GM18858 (cell line): ENCODE measurements at regions not wholly inside any gene's neighbourhood (a gene's known extent, or its start where the extent isn't known, plus 50 kb on each side); places are given as distances from the start of the nearest gene placed in this dataset.
A peak's percentile ranks its signal among the peaks of the same experiment; 100 is the strongest.
"Not testable (repeated sequence)": the region's sequence is repeated elsewhere in the genome, so short reads cannot be mapped to it uniquely, and the experiment has no call there.

Experiments
- ATAC-seq: cut with Tn5 transposase; IDR thresholded peaks from one replicate; pipeline ENCODE4 v1.9.1; 2021; ENCODE audit not compliant: unreplicated experiment

- ATAC-seq: no peak
Measured at GRCh38 chr4:45283352-45283751, 557.0 kb upstream of the GNPDA2 start.

DNA sequence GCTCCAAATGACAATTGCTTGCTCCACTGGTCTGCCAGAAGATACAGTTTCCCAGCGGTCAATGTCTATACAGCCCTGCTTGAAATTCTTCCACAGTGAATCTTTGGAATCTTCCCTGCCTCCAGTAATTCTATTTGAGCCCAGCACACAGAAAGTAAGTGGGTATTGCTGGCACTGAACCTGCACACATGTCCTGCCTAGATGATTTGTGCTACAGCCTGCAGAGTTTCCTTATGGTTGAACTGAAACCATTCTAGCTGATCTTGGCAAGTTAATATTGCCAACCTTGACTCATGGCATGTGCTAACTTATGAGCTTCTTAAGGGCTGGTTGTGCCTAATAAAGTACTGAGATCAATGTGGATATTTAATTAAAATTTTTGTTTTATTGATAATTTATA lies 553.8 kb upstream of the GNPDA2 start:
- no peak for ATAC-seq

DNA sequence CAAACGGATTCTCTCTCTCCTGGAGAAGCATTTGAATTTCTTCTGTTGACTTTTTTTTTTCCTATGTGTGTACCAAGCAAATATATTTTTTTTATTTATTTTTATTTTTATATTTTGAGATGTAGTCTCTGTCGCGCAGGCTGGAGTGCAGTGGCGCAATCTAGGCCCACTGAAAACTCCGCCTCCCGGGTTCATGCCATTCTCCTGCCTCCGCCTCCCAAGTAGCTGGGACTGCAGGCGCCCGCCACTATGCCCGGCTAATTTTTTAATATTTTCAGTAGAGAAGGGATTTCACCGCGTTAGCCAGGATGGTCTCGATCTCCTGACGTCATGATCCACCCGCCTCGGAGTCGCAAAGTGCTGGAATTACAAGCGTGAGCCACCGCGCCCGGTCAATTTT lies 549.5 kb upstream of the GNPDA2 start:
- no peak for ATAC-seq

GRCh38 chr4:45248106-45248505 lies 521.8 kb upstream of the GNPDA2 start:
- ATAC-seq: not testable (repeated sequence)

- no peak for ATAC-seq
Measured at GRCh38 chr4:45241976-45242375, 515.6 kb upstream of the GNPDA2 start.

DNA sequence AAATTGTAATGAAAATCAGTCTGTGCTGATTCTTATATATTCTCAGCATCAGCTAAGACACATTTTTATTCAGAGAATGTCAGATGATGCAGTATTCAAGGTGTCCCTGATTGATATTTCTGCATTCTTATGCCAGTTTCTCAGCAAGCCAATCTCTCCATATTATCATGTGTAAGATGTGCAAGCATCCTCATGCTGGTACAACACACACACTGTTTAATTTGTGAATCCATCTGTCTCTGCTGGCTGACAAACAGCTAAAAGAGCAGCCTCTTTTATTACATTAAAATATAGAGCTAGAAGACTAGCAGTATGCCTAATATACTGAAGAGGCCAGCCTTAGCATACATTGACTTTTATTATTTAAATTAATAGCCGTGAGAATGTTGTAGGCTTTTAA lies 502.9 kb upstream of the GNPDA2 start:
- no peak for ATAC-seq

- ATAC-seq: no peak
Measured at GRCh38 chr4:45215976-45216542, 489.7 kb upstream of the GNPDA2 start.

DNA sequence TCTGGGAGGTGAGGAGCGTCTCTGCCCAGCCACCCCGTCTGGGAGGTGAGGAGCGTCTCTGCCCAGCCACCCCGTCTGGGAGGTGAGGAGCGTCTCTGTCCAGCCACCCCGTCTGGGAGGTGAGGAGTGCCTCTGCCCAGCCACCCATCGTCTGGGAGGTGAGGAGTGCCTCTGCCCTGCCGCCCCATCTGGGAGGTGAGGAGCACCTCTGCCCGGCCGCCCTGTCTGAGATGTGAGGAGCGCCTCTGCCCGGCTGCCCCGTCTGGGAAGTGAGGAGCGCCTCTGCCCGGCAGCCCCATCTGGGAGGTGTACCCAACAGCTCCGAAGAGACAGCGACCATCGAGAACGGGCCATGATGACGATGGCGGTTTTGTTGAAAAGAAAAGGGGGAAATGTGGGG lies 482.1 kb upstream of the GNPDA2 start:
- ATAC-seq: not testable (repeated sequence)

DNA sequence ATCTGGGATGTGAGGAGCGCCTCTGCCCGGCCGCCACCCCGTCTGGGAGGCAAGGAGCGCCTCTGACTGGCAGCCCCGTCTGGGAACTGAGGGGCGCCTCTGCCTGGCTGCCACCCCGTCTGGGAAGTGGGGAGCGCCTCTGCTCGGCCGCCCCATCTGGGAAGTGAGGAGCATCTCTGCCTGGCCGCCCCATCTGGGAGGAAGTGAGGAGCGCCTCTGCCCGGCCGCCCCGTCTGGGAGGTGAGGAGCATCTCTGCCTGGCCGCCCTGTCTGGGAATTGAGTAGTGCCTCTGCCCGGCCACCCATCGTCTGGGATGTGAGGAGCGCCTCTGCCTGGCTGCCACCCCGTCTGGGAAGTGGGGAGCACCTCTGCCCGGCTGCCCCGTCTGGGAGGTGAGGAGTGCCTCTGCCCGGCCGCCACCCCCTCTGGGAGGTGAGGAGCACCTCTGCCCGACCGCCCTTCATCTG lies 481.5 kb upstream of the GNPDA2 start:
- not testable (repeated sequence) for ATAC-seq

GRCh38 chr4:45207241-45207863 lies 481.0 kb upstream of the GNPDA2 start:
- ATAC-seq: not testable (repeated sequence)

DNA sequence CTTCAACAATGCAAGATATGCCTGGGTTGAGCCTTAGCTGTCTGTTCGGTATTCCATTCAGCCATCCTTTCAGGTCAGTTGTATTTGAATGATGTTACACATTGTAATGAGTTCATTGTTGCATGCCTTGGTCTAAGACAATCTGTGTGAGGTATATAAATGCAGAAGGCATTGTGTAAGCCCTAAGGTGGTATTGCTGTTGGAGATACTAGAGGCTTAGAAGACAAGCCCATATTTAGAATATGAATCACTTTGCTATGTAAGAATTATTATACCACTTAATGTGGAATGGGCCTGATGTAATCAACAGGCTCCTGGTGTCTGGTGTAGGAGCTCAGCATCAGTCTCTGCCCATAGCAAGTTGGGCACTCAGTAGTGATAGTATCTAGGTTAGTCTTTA lies 473.4 kb upstream of the GNPDA2 start:
- no peak for ATAC-seq

DNA sequence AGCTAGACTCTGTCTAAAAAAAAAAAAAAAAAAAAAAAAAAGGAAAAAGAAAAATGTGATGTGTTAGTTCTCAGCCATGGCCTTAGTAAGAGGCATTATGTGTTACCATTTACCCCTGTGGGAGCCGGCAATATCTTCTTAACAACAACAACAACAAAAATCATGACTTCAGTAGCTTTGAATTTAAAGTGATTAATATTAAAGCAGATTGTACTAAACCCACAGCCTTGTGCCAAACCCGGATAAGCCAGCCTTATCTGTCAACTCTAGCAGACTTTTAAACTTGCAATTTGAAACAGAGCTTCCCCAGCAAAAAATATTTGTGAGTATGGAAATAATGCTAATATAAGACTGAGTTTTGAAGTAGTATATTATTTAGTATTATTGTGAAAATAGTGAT lies 462.1 kb upstream of the GNPDA2 start:
- no peak for ATAC-seq

- ATAC-seq: no peak
Measured at GRCh38 chr4:45186249-45186648, 459.9 kb upstream of the GNPDA2 start.

GRCh38 chr4:45183905-45184304 lies 457.5 kb upstream of the GNPDA2 start:
- ATAC-seq: no peak

GRCh38 chr4:45172636-45173035 lies 446.3 kb upstream of the GNPDA2 start:
- ATAC-seq: no peak

- ATAC-seq: no peak
Measured at GRCh38 chr4:45160951-45161350, 434.6 kb upstream of the GNPDA2 start.

DNA sequence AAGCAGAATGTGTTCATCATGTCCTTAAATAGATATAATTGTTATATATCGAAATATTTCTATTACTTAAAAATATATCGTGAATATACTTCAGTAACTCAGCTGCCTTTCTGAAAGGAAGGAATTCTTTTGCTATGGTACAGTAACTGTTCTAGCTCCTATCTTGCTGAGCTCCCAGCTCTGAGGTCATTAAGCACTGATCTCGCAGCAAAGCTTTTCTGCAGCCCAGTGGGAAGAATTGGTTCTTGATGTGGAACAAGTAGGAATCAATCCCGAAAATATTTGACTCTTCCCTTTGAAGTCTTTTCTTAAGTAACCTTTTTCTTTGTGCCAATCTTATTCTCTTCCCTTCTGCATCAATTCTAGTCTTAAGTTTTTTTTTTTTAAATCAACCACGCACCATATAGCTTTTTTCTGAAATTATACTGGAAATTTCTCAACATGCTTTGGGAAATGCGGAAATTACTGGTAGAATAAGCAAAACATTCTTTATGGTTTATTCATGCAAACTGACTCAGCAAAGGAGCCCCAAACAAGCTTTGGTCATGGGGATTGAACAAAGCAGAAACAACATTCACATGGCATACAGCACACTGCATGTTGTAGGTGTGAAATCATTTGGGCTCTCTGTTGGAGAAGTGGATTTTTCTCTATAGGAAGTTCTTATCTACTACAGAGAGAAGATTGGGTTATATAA lies 428.9 kb upstream of the GNPDA2 start:
- ATAC-seq: no peak

DNA sequence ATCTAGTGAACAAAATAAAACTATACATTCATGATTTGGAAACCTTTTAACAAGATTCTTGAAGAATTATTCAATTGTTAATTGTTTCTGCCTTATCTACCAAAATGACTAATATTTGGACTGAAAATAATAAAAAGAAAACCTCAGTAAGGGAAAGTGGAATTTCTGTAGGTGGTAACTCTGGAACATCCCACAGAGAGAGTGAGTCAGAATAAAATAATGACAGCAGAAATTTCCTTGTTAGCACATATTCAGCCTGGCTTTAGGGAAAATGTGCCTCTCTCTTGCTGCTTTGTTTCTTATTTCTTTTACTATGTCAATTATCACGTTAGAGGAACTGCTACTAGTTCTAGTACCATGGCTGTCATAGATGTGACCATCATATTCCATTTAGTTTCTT lies 421.5 kb upstream of the GNPDA2 start:
- ATAC-seq: no peak

DNA sequence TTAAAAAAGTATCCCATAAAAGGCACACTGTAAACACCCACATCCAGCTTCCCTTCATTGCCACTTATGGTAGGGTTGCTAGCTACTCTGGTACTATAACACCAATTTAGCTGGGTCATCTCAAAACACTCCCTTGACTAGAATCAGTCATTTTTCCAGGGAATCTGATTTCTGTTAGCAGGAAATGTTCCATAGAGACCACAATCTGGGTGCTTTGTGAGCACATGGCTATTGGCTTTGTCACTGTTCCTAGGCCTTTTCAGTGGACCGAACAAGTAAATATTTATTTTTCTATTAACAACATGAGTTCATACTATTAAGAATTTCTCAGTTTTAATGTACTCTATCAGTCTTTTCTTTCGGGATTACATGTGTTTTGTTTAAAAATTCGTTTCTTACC lies 404.7 kb upstream of the GNPDA2 start:
- ATAC-seq: no peak

DNA sequence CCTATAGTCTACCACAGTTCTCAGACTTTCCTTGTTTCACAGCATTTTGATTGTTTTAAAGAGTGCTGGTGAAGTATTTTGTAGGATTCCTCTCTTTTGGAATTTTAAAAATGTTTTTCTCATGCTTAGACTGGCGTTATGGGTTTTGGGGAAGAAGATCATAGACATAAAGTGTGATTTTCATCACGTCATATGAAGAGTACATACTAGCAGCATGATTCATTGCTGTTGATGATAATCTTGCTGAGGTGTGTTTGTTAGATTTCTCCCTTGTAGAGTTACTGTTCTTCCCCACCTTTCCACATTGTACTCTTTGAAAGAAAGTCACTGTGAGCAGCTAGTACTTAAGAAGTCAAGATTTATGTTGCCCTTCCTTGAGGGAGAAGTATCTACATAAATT lies 396.1 kb upstream of the GNPDA2 start:
- no peak for ATAC-seq

DNA sequence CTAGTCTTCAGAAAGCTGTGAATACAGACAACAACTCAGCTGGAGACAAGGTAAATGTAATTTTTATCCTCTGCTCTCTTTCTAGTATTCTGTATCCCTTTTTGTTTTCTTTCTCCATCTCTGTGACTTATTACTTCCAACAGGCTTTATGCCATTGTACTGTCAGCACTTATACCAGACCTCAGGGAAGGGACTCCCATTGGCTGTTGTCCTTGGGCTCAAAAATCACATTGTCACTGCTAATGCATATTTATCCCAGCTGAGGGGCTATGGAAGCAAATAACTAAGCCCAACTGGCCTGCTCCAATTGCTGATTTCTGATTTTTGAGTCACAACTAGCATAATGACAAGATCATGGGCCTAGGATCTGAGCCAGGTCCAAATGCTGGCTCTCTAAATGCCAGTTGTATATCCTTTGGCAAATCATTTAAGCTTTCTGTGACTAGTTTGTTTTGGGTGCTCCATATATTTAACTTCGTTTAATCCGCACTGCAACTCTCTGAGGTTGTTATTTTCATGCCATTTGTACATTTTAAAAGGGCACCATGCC lies 395.1 kb upstream of the GNPDA2 start:
- ATAC-seq: no peak

- peak; percentile 91 for ATAC-seq
Measured at GRCh38 chr4:45120163-45120562, 393.8 kb upstream of the GNPDA2 start.
